Chondrocyte (in vitro differentiated cells): ENCODE measurements at regions not wholly inside any gene's neighbourhood (a gene's known extent, or its start where the extent isn't known, plus 50 kb on each side); places are given as distances from the start of the nearest gene placed in this dataset.

Experiments
- DNase-seq: peaks from one replicate; pipeline ENCODE4 v3.0.0; 2021; ENCODE audit warnings: mixed read lengths, low spot score
- H3K27ac Mint-ChIP-seq: one replicate; pipeline ENCODE4 v1.8.0; 2021; ENCODE audit warnings: mild to moderate bottlenecking, moderate library complexity, mixed read lengths; ENCODE audit not compliant: unreplicated experiment
- H3K27me3 Mint-ChIP-seq: 2 replicates; pipeline ENCODE4 v1.8.0; 2021; ENCODE audit warnings: low read depth, mixed read lengths
- H3K36me3 Mint-ChIP-seq: 2 replicates; pipeline ENCODE4 v1.8.0; 2021; ENCODE audit warnings: low read depth, mixed read lengths
- H3K4me1 Mint-ChIP-seq: 2 replicates; pipeline ENCODE4 v1.8.0; 2021; ENCODE audit warnings: low read depth, mild to moderate bottlenecking, mixed read lengths
- H3K4me3 Mint-ChIP-seq: one replicate; pipeline ENCODE4 v1.8.0; 2021; ENCODE audit warnings: mild to moderate bottlenecking, moderate library complexity, mixed read lengths; ENCODE audit not compliant: unreplicated experiment
- H3K9me3 Mint-ChIP-seq: 2 replicates; pipeline ENCODE4 v1.8.0; 2021; ENCODE audit warnings: low read depth, mixed read lengths
- TF ChIP-seq, protein P1 (sequence below): fragments of 200-600 bp; sonication (generic); IDR thresholded peaks from 2 replicates; pipeline ENCODE4 v1.5.0; 2021; ENCODE audit warnings: antibody characterized with exemption, mild to moderate bottlenecking, moderate library complexity

DNA sequence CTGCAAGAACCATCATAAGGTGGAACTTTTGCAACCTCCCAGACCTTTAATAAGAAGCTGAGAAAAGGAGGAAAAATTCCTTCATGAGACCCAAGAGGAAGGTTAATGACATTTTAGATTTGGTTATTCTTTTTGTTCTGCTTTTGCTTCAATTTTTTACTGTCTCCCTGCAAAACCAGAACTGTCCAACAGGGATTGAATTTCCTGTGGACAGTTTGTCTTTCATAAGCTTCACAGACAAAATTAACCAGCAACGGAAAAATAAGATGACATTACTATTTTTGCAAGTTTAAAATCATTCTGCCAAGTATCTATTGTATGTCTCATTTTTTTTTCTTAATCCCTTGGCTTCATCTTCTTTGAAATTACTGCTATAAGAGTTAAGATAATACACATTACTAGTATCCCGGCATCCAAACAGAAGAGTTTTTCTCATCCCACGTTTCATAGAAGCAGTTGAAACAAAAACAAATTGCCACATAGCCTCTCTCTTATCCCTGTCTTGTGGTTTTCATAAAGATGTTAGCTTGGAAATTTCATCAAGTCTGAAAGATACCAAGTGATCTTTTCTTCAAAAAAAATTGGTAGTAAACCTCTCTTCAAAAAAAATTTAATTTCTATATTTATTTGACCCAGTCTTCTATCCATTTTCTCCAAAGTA lies 465.3 kb upstream of the PTBP2 start:
- Mint-ChIP-seq H3K27me3 (peaks cover 50% of the 10 kb centered on the region), H3K9me3 (no peaks in the 10 kb centered on the region), H3K4me1 (no peaks in the 10 kb centered on the region), H3K36me3 (no peaks in the 10 kb centered on the region), H3K4me3 (no peak overlapping the region), H3K27ac (no peak overlapping the region)
- TF ChIP-seq, protein P1, sequence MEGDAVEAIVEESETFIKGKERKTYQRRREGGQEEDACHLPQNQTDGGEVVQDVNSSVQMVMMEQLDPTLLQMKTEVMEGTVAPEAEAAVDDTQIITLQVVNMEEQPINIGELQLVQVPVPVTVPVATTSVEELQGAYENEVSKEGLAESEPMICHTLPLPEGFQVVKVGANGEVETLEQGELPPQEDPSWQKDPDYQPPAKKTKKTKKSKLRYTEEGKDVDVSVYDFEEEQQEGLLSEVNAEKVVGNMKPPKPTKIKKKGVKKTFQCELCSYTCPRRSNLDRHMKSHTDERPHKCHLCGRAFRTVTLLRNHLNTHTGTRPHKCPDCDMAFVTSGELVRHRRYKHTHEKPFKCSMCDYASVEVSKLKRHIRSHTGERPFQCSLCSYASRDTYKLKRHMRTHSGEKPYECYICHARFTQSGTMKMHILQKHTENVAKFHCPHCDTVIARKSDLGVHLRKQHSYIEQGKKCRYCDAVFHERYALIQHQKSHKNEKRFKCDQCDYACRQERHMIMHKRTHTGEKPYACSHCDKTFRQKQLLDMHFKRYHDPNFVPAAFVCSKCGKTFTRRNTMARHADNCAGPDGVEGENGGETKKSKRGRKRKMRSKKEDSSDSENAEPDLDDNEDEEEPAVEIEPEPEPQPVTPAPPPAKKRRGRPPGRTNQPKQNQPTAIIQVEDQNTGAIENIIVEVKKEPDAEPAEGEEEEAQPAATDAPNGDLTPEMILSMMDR: peak; percentile 20
- DNase-seq: no peak

DNA sequence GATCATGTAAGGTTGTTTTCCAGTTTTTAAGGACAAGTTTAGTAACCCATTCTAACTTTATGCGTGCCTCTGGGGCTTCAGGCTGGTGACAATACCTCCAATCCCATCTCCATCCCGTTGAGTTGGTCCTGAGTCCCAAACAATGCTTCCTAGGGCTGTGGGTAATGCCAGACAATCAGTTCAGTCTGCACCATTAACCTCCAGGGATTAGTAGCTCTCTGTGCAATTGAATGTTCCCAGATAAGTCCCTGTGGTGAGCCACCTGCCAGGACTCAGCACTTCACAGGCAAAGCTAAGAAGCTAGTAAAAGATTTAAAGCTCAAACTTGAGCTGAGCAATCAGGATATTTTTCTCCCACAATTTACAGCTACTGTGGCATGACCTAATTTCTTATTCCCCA lies 462.2 kb upstream of the PTBP2 start:
- no peak for DNase-seq
- TF ChIP-seq, protein P1: no peak
- no peaks in the 10 kb centered on the region for H3K4me1 Mint-ChIP-seq
- H3K9me3 Mint-ChIP-seq: peaks cover 2% of the 10 kb centered on the region
- H3K36me3 Mint-ChIP-seq: no peaks in the 10 kb centered on the region
- H3K27me3 Mint-ChIP-seq: peaks cover 36% of the 10 kb centered on the region
- H3K27ac Mint-ChIP-seq: no peak overlapping the region
- no peak overlapping the region for H3K4me3 Mint-ChIP-seq

DNA sequence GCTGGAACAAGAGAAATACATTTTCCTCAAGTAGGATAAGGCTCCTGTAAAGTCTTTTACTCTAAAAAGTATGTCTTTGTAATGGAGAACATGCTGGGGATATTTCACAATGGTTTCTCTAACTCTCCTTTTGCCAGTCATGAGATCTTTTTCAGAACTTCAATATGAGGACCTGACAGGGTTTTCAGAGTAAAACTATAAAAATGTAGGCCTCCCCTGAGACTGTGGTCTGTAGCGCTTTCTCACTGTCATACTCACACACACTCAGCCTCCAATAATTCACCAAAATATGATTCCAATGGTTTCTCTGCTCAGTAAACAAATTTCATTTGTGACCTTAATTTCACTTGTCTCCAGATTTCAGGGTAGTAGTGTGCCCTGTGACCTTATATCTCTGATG lies 440.1 kb upstream of the PTBP2 start:
- no peak for DNase-seq
- H3K4me1 Mint-ChIP-seq: no peaks in the 10 kb centered on the region
- peaks cover 31% of the 10 kb centered on the region for H3K9me3 Mint-ChIP-seq
- H3K27ac Mint-ChIP-seq: no peak overlapping the region
- peaks cover 13% of the 10 kb centered on the region for H3K36me3 Mint-ChIP-seq
- peaks cover 14% of the 10 kb centered on the region for H3K27me3 Mint-ChIP-seq
- no peak overlapping the region for H3K4me3 Mint-ChIP-seq
- TF ChIP-seq, protein P1: no peak

DNA sequence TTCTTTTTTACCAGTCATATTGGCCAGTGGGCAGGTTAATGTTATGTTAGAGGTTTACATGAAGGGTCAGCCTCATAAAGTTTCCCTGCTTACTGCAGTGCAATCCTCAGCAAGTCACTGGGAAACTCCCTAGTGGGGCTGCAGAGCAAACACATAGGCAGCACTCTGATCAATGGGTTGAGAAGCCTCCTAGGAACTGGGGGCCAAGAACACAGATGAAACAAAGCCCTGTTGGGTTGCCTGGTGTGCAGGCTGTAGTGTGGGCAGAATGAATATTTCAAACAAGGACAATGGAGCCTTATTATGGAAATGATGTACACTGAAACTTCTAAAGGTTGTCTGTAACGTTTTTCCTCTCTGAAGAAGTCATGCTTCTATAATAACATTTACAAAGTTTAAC lies 431.6 kb upstream of the PTBP2 start:
- TF ChIP-seq, protein P1: no peak
- peaks cover 13% of the 10 kb centered on the region for H3K36me3 Mint-ChIP-seq
- no peaks in the 10 kb centered on the region for H3K4me1 Mint-ChIP-seq
- H3K4me3 Mint-ChIP-seq: no peak overlapping the region
- H3K9me3 Mint-ChIP-seq: peaks cover 26% of the 10 kb centered on the region
- no peak for DNase-seq
- H3K27ac Mint-ChIP-seq: no peak overlapping the region
- H3K27me3 Mint-ChIP-seq: peaks cover 12% of the 10 kb centered on the region

DNA sequence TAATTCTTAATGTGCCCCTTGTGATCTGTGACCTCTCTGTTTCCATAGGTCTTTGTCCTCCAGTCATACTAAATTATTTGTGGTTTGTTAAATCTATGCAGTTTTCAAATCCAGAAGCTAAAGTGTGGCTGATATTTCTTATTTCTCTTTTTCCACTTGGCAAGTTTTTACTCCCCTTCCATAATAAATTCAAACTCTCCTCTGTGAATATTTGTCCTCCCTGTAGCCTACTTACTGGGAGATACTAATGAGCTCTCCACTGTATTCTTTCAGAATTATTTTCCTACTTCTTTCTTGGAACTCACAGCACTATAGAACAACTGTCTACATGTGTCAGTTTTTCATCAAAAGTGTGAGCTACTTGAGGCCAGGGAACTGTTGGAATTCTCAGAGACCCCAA lies 430.8 kb upstream of the PTBP2 start:
- Mint-ChIP-seq H3K4me1 (no peaks in the 10 kb centered on the region), H3K27me3 (peaks cover 17% of the 10 kb centered on the region), H3K36me3 (peaks cover 13% of the 10 kb centered on the region), H3K4me3 (no peak overlapping the region), H3K27ac (no peak overlapping the region), H3K9me3 (peaks cover 25% of the 10 kb centered on the region)
- DNase-seq: no peak
- TF ChIP-seq, protein P1: no peak
